OCI-LY7 (cell line): ENCODE measurements at regions not wholly inside any gene's neighbourhood (a gene's known extent, or its start where the extent isn't known, plus 50 kb on each side); places are given as distances from the start of the nearest gene placed in this dataset.

ENCODE experiments used
- BruUV-seq: library from RNA; stranded (reverse); fragments of 400-500 nt; replicated peaks from 2 replicates; lab custom pipeline; 2021; lab: Mats Ljungman, UMichigan
- CTCF ChIA-PET: fragments of 300-600 bp; sonication (Branson Sonifier 250); formaldehyde crosslinking; loops from one replicate; lab custom pipeline; 2022; ENCODE audit warnings: antibody characterized with exemption; ENCODE audit not compliant: unreplicated experiment; lab: Charles Lee
- POLR2A ChIA-PET: fragments of 300-600 bp; sonication (Branson Sonifier 250); formaldehyde crosslinking; loops from one replicate; lab custom pipeline; 2022; ENCODE audit warnings: antibody characterized with exemption; lab: Charles Lee
- DNase-seq: peaks from one replicate; pipeline ENCODE4 v3.0.0-alpha.2; 2015; ENCODE audit warnings: low spot score
- H2AFZ ChIP-seq: fragments of 200-600 bp; sonication (generic), shearing (Covaris generic); 2 replicates; pipeline ENCODE4 v1.6.1; 2014; ENCODE audit warnings: mild to moderate bottlenecking, antibody characterized with exemption, low read length, moderate library complexity
- H3K27ac ChIP-seq: fragments of 200-600 bp; sonication (generic); 2 replicates; pipeline ENCODE4 v1.5.1; 2014; ENCODE audit warnings: mixed run types, low read depth, mild to moderate bottlenecking, moderate library complexity, low read length, inconsistent platforms; ENCODE audit not compliant: poor library complexity, severe bottlenecking
- H3K36me3 ChIP-seq: fragments of 200-600 bp; sonication (generic); 2 replicates; pipeline ENCODE4 v1.6.1; 2014; ENCODE audit warnings: mild to moderate bottlenecking, antibody characterized with exemption, low read length, moderate library complexity, mixed read lengths; ENCODE audit not compliant: insufficient read depth
- H3K4me1 ChIP-seq: fragments of 200-600 bp; sonication (generic); 2 replicates; pipeline ENCODE4 v1.5.1; 2014; ENCODE audit warnings: mild to moderate bottlenecking, low read length; ENCODE audit not compliant: insufficient read depth, poor library complexity, severe bottlenecking
- H3K4me2 ChIP-seq: fragments of 200-600 bp; sonication (generic); 2 replicates; pipeline ENCODE4 v1.6.1; 2014; ENCODE audit warnings: mild to moderate bottlenecking, low read length
- H3K4me3 ChIP-seq: fragments of 200-600 bp; sonication (generic); 2 replicates; pipeline ENCODE4 v1.5.1; 2014; ENCODE audit warnings: mild to moderate bottlenecking, low read depth, low read length; ENCODE audit not compliant: poor library complexity, severe bottlenecking
- H3K79me2 ChIP-seq: fragments of 200-600 bp; sonication (generic); 2 replicates; pipeline ENCODE4 v1.6.1; 2016; ENCODE audit warnings: low read depth, mild to moderate bottlenecking, low read length, moderate library complexity, mixed read lengths; ENCODE audit not compliant: insufficient read depth
- H3K9me2 ChIP-seq: fragments of 200-600 bp; sonication (generic); 2 replicates; pipeline ENCODE4 v1.6.1; 2016; ENCODE audit warnings: mild to moderate bottlenecking, low read length, mixed read lengths; ENCODE audit not compliant: insufficient read depth
- H3K9me3 ChIP-seq: fragments of 200-600 bp; sonication (generic); 2 replicates; pipeline ENCODE4 v1.6.1; 2014; ENCODE audit warnings: mild to moderate bottlenecking, mixed run types, low read length, mixed read lengths
- H4K20me1 ChIP-seq: fragments of 200-600 bp; sonication (generic); 2 replicates; pipeline ENCODE4 v1.6.1; 2014; ENCODE audit warnings: mild to moderate bottlenecking, antibody characterized with exemption, low read length, moderate library complexity, mixed read lengths; ENCODE audit not compliant: insufficient read depth
- EZH2phosphoT487 ChIP-seq: fragments of 200-600 bp; sonication (generic); IDR thresholded peaks from 2 replicates; pipeline ENCODE4 v1.6.1; 2018; ENCODE audit warnings: low read depth, borderline replicate concordance, mild to moderate bottlenecking, mixed run types, antibody characterized with exemption, low read length, moderate library complexity, mixed read lengths
- intact Hi-C: fragments of 100-400 bp; cut with micrococcal nuclease; formaldehyde crosslinking; loops from one replicate; pipeline ENCODE4 v1.10.0; 2022; ENCODE audit not compliant: unreplicated experiment
- TF ChIP-seq, protein P1 (sequence below): fragments of 200-600 bp; sonication (generic); conservative IDR thresholded peaks from 2 replicates; pipeline ENCODE4 v1.5.1; 2014; ENCODE audit warnings: mild to moderate bottlenecking, antibody characterized with exemption, low read length, moderate library complexity, mixed read lengths

- POLR2A ChIA-PET, result interaction anchor here (1.0 kb wide), 1 partner anchor 26 kb away, joined by 3 read pairs; no protein-coding TSS in a partner anchor
Observed at GRCh38 chr6:126100386-126100785, 114.0 kb downstream of the TRMT11 start.

DNA sequence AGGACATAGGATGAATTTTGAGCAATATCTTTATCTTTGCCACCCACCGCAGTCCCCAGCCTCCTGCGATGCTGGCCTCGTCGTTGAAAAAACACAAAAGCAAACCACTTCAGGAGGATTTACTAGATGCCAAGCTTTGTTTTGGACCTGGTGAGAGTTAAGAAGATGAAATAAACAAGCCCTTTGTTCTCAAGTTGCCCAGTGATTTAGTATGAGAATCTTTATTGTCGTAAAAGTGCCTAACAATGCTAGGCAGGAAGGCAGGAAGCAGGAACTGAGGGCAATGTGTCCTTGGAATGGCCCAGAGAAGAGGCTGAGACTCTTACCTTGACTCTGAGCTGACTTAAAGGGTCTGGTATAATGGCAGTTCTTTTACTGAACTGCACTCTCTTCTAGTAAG, 116.0 kb downstream of the TRMT11 start:
- ChIA-PET POLR2A (no interaction called here), CTCF (no interaction called here)
- TF ChIP-seq EZH2phosphoT487, result no peak
- TF ChIP-seq, protein P1, sequence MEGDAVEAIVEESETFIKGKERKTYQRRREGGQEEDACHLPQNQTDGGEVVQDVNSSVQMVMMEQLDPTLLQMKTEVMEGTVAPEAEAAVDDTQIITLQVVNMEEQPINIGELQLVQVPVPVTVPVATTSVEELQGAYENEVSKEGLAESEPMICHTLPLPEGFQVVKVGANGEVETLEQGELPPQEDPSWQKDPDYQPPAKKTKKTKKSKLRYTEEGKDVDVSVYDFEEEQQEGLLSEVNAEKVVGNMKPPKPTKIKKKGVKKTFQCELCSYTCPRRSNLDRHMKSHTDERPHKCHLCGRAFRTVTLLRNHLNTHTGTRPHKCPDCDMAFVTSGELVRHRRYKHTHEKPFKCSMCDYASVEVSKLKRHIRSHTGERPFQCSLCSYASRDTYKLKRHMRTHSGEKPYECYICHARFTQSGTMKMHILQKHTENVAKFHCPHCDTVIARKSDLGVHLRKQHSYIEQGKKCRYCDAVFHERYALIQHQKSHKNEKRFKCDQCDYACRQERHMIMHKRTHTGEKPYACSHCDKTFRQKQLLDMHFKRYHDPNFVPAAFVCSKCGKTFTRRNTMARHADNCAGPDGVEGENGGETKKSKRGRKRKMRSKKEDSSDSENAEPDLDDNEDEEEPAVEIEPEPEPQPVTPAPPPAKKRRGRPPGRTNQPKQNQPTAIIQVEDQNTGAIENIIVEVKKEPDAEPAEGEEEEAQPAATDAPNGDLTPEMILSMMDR, result no peak
- Histone ChIP-seq H3K9me2 (no peaks in the 10 kb centered on the region), H3K27ac (no peak overlapping the region), H2AFZ (no peak overlapping the region), H3K36me3 (no peaks in the 10 kb centered on the region), H4K20me1 (no peaks in the 10 kb centered on the region), H3K4me1 (no peaks in the 10 kb centered on the region), H3K4me3 (no peak overlapping the region), H3K4me2 (no peak overlapping the region), H3K79me2 (no peaks in the 10 kb centered on the region), H3K9me3 (no peaks in the 10 kb centered on the region)
- DNase-seq, result no peak
- intact Hi-C loops, result no loop called here
- BruUV-seq, result no TSS peak

More at GRCh38 chr6:126100386-126100785, 114.0 kb downstream of the TRMT11 start:
- BruUV-seq, result no TSS peak
- no peak overlapping the region for H3K4me3 ChIP-seq
- TF ChIP-seq, protein P1, result no peak
- TF ChIP-seq EZH2phosphoT487, result no peak
- H2AFZ ChIP-seq, result no peak overlapping the region
- no peak overlapping the region for H3K4me2 ChIP-seq
- no peaks in the 10 kb centered on the region for H3K4me1 ChIP-seq
- no peaks in the 10 kb centered on the region for H3K79me2 ChIP-seq
- CTCF ChIA-PET, result interaction anchor here (0.5 kb wide), 1 partner anchor 29 kb away, joined by 3 read pairs; no protein-coding TSS in a partner anchor
- H3K36me3 ChIP-seq, result no peaks in the 10 kb centered on the region
- no peaks in the 10 kb centered on the region for H3K9me2 ChIP-seq
- intact Hi-C loops, result no loop called here
- no peak overlapping the region for H3K27ac ChIP-seq
- H4K20me1 ChIP-seq, result no peaks in the 10 kb centered on the region
- DNase-seq, result no peak
- H3K9me3 ChIP-seq, result no peaks in the 10 kb centered on the region

DNA sequence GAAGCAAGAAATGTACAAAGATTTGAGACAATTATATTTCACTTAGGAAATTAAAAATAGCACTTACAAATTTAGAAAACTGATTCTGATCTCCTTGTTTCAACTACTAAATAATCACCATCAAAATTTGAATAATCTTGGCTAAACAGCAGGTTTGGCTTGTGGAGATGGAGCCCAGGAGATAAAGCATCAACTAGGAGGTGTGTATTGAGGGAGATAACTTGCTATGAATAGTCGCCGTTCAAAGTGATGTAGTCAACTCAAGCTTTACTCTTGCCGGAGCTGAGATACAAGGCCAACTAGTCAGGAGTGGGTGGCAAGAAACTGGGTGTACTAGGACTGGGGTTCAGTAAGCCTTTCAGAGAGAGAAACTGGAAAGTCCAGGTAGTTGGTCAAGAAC, 117.7 kb downstream of the TRMT11 start:
- BruUV-seq, result no TSS peak
- no peaks in the 10 kb centered on the region for H4K20me1 ChIP-seq
- no peak overlapping the region for H2AFZ ChIP-seq
- intact Hi-C loops, result no loop called here
- CTCF ChIA-PET, result no interaction called here
- TF ChIP-seq, protein P1, result no peak
- TF ChIP-seq EZH2phosphoT487, result no peak
- DNase-seq, result no peak
- H3K36me3 ChIP-seq, result no peaks in the 10 kb centered on the region
- H3K9me2 ChIP-seq, result no peaks in the 10 kb centered on the region
- no peak overlapping the region for H3K27ac ChIP-seq
- H3K79me2 ChIP-seq, result no peaks in the 10 kb centered on the region
- POLR2A ChIA-PET, result interaction anchor here (1.4 to 1.5 kb wide), 2 partner anchors 8 to 20 kb away, joined by 4 to 6 read pairs; no protein-coding TSS in a partner anchor
- H3K9me3 ChIP-seq, result no peaks in the 10 kb centered on the region
- no peak overlapping the region for H3K4me3 ChIP-seq
- H3K4me1 ChIP-seq, result no peaks in the 10 kb centered on the region
- H3K4me2 ChIP-seq, result no peak overlapping the region
